OCI-LY1 (cell line): ENCODE measurements at regions not wholly inside any gene's neighbourhood (a gene's known extent, or its start where the extent isn't known, plus 50 kb on each side); places are given as distances from the start of the nearest gene placed in this dataset.

Experiments used
- H2AFZ ChIP-seq: fragments of 200-600 bp; sonication (generic), shearing (Covaris generic); 2 replicates; pipeline ENCODE4 v1.6.0; 2014; ENCODE audit warnings: antibody characterized with exemption, mild to moderate bottlenecking, low read length
- H3F3A ChIP-seq: fragments of 200-600 bp; sonication (generic), shearing (Covaris generic); 2 replicates; pipeline ENCODE4 v1.6.0; 2014; ENCODE audit warnings: mild to moderate bottlenecking, antibody characterized with exemption, low read length, moderate library complexity; ENCODE audit not compliant: insufficient read depth
- H3K27ac ChIP-seq: fragments of 200-600 bp; sonication (generic); 2 replicates; pipeline ENCODE4 v1.5.1; 2014; ENCODE audit warnings: low read length, mixed run types, mild to moderate bottlenecking, low read depth; ENCODE audit not compliant: poor library complexity, severe bottlenecking
- H3K27me3 ChIP-seq: fragments of 200-600 bp; sonication (generic); 2 replicates; pipeline ENCODE4 v1.6.0; 2014; ENCODE audit warnings: antibody characterized with exemption, mild to moderate bottlenecking, low read length, moderate library complexity; ENCODE audit not compliant: insufficient read depth
- H3K36me3 ChIP-seq: fragments of 200-600 bp; sonication (generic); 2 replicates; pipeline ENCODE4 v1.6.1; 2014; ENCODE audit warnings: mild to moderate bottlenecking, antibody characterized with exemption, low read length, moderate library complexity, mixed read lengths; ENCODE audit not compliant: insufficient read depth
- H3K4me1 ChIP-seq: fragments of 200-600 bp; sonication (generic); 2 replicates; pipeline ENCODE4 v1.5.1; 2014; ENCODE audit warnings: mild to moderate bottlenecking, low read length, moderate library complexity; ENCODE audit not compliant: insufficient read depth, severe bottlenecking
- H3K4me2 ChIP-seq: fragments of 200-600 bp; sonication (generic), shearing (Covaris generic); 2 replicates; pipeline ENCODE4 v1.6.1; 2014; ENCODE audit warnings: low read length
- H3K4me3 ChIP-seq: fragments of 200-600 bp; sonication (generic); 2 replicates; pipeline ENCODE4 v1.5.1; 2014; ENCODE audit warnings: low read length, low read depth, mild to moderate bottlenecking, mixed read lengths; ENCODE audit not compliant: poor library complexity, severe bottlenecking
- H3K79me2 ChIP-seq: fragments of 200-600 bp; shearing (Covaris generic); 2 replicates; pipeline ENCODE4 v1.6.1; 2016; ENCODE audit warnings: mixed run types, low read length, mixed read lengths; ENCODE audit not compliant: insufficient read depth
- H3K9ac ChIP-seq: fragments of 200-600 bp; sonication (generic), shearing (Covaris generic); 2 replicates; pipeline ENCODE4 v1.6.1; 2014; ENCODE audit warnings: mild to moderate bottlenecking, low read length, mixed read lengths
- H3K9me2 ChIP-seq: fragments of 200-600 bp; sonication (generic), shearing (Covaris generic); 2 replicates; pipeline ENCODE4 v1.6.1; 2014; ENCODE audit warnings: low read depth, mild to moderate bottlenecking, low read length, mixed read lengths
- H3K9me3 ChIP-seq: fragments of 200-600 bp; shearing (Covaris generic); 2 replicates; pipeline ENCODE4 v1.6.1; 2014; ENCODE audit warnings: low read length, mixed read lengths
- H4K20me1 ChIP-seq: fragments of 200-600 bp; sonication (generic), shearing (Covaris generic); 2 replicates; pipeline ENCODE4 v1.6.0; 2016; ENCODE audit warnings: mild to moderate bottlenecking, low read length; ENCODE audit not compliant: insufficient read depth
- EZH2 ChIP-seq: fragments of 200-600 bp; sonication (generic), shearing (Covaris generic); IDR thresholded peaks from 2 replicates; pipeline ENCODE4 v1.8.0; 2017; ENCODE audit warnings: borderline replicate concordance, mixed run types, mild to moderate bottlenecking, antibody characterized with exemption, low read length, moderate library complexity, mixed read lengths
- TF ChIP-seq, protein P1 (sequence below): fragments of 200-600 bp; sonication (generic), shearing (Covaris generic); IDR thresholded peaks from 2 replicates; pipeline ENCODE4 v1.5.1; 2017; ENCODE audit warnings: mild to moderate bottlenecking, antibody characterized with exemption, low read length, moderate library complexity, mixed read lengths

DNA sequence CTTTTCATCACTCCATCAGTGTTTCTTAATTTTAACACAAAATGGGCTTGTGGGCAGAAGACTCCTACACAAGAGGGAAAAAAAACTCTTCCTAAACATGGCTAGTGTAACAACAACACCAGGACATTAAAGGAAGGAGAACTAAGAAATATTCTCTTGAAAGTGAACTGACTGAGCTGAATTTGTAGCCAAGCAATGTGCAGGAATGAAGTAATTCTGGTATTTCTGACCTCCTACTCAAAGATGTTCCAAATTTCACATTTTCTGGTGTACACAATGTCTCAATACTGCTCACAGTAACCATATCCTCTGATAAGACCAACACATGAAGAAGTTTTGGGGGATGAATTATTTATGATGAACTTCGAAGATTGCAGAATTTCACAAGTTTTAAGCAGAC, 357.3 kb downstream of the DUSP6 start:
- Histone ChIP-seq H3K9ac (no peak overlapping the region), H3F3A (no peaks in the 10 kb centered on the region), H3K27ac (no peak overlapping the region), H4K20me1 (no peaks in the 10 kb centered on the region), H3K4me3 (no peak overlapping the region), H3K27me3 (no peaks in the 10 kb centered on the region), H3K9me2 (no peaks in the 10 kb centered on the region), H3K9me3 (no peaks in the 10 kb centered on the region), H3K4me1 (no peaks in the 10 kb centered on the region), H3K36me3 (no peaks in the 10 kb centered on the region), H2AFZ (no peak overlapping the region), H3K4me2 (no peak overlapping the region), H3K79me2 (no peaks in the 10 kb centered on the region)
- TF ChIP-seq, protein P1, sequence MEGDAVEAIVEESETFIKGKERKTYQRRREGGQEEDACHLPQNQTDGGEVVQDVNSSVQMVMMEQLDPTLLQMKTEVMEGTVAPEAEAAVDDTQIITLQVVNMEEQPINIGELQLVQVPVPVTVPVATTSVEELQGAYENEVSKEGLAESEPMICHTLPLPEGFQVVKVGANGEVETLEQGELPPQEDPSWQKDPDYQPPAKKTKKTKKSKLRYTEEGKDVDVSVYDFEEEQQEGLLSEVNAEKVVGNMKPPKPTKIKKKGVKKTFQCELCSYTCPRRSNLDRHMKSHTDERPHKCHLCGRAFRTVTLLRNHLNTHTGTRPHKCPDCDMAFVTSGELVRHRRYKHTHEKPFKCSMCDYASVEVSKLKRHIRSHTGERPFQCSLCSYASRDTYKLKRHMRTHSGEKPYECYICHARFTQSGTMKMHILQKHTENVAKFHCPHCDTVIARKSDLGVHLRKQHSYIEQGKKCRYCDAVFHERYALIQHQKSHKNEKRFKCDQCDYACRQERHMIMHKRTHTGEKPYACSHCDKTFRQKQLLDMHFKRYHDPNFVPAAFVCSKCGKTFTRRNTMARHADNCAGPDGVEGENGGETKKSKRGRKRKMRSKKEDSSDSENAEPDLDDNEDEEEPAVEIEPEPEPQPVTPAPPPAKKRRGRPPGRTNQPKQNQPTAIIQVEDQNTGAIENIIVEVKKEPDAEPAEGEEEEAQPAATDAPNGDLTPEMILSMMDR = no peak
- no peak for TF ChIP-seq EZH2

DNA sequence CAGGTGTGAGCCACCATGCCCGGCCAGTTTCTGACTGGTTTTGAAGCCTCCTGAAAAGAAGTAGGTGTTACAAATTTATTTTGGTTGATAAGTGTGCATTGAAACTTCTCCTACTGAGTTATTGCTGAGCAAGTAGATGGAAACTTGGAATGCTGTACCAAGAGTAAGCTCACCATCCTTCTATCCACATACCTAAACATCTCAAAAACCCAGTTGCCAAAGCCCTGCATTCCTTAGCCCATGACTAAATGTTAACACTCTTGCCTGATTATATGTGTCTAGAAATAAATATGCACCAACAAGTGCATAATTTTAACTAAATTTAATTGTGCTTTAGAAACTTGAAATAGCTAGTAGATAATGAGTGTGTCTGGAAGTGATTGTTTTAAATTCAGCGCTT, 357.8 kb downstream of the DUSP6 start:
- H3K36me3 ChIP-seq = no peaks in the 10 kb centered on the region
- no peak for TF ChIP-seq EZH2
- TF ChIP-seq, protein P1 = no peak
- H3K4me3 ChIP-seq = no peak overlapping the region
- H3K4me2 ChIP-seq = no peak overlapping the region
- no peaks in the 10 kb centered on the region for H3K9me2 ChIP-seq
- no peak overlapping the region for H2AFZ ChIP-seq
- H4K20me1 ChIP-seq = no peaks in the 10 kb centered on the region
- no peak overlapping the region for H3K9ac ChIP-seq
- H3K27me3 ChIP-seq = no peaks in the 10 kb centered on the region
- H3K79me2 ChIP-seq = no peaks in the 10 kb centered on the region
- H3K9me3 ChIP-seq = no peaks in the 10 kb centered on the region
- no peaks in the 10 kb centered on the region for H3K4me1 ChIP-seq
- H3F3A ChIP-seq = no peaks in the 10 kb centered on the region
- H3K27ac ChIP-seq = no peak overlapping the region

DNA sequence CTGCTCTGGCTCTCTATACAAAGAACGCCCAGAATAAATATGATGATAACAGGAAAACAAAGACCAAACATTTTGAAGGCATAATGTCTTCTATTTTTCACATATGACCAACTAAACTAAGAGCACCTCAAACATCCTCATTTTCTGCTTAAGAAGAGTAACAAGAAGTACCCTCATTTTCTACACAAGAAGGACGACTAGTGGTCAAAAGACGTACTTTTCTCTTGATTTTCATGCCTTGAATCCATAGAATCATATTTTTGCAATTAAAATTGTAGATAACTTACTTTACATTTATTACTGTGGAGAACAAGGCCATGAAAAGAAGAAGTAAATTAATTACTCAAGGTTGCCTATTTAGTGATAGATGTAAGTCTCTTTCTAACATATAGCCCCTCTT, 358.6 kb downstream of the DUSP6 start:
- H3K4me2 ChIP-seq = no peak overlapping the region
- no peaks in the 10 kb centered on the region for H3K9me2 ChIP-seq
- H3K9me3 ChIP-seq = no peaks in the 10 kb centered on the region
- H3K36me3 ChIP-seq = no peaks in the 10 kb centered on the region
- no peak overlapping the region for H3K4me3 ChIP-seq
- no peak overlapping the region for H3K9ac ChIP-seq
- H4K20me1 ChIP-seq = no peaks in the 10 kb centered on the region
- H3K27ac ChIP-seq = no peak overlapping the region
- TF ChIP-seq, protein P1 = peak; percentile 55; the same call in 1 of the 2 replicates
- no peak for TF ChIP-seq EZH2
- no peak overlapping the region for H2AFZ ChIP-seq
- no peaks in the 10 kb centered on the region for H3K79me2 ChIP-seq
- H3K27me3 ChIP-seq = no peaks in the 10 kb centered on the region
- no peaks in the 10 kb centered on the region for H3K4me1 ChIP-seq
- H3F3A ChIP-seq = no peaks in the 10 kb centered on the region
